NCI-H2029 (cell line): ENCODE measurements at regions not wholly inside any gene's neighbourhood (a gene's known extent, or its start where the extent isn't known, plus 50 kb on each side); places are given as distances from the start of the nearest gene placed in this dataset.
"Not testable (repeated sequence)": the region's sequence is repeated elsewhere in the genome, so short reads cannot be mapped to it uniquely, and the experiment has no call there.

Source experiments
- DNase-seq: peaks from one replicate; lab custom pipeline; 2025; lab: John Stamatoyannopoulos, UW

GRCh38 chr20:61096463-61096862 is 155.6 kb upstream of the CDH4 start:
- DNase-seq = no peak

DNA sequence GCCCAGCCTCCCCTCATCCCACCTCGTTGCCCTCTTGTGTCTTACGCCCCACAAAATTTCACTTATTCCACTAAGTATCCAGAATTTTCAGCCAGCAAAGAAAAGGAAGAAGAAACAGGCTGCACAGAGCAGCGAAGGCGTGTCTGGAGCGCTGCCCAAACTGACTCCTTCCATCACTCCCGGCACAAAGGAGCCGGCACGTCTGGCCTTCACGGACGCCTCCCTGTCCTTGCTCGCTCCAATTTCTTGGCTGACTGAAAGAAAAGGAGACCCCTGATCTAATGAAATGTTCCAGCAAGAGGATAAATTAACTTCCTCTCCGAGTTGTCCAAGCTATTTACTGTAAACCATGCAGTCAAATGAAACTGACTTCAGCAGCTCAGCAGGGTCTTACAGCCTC is 152.3 kb upstream of the CDH4 start:
- no peak for DNase-seq

DNA sequence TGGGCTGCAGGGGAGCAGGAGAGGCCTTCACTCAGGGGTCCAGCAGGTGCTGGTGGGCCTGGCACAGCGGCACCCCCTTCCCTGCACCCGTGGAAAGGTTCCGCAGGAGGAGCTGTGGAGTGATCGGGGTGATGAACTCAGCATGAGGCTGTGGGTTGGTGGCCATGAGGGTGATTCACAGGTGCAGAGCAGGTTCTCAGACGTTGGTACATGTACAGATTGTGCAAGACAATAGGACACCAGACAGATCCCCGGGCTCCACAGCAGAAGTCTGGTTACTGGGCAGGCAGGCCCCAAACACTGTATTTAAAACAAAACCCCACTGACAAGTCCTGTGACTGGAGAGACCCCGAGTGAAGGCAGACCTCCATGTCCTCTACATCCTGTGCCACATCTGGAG is 151.6 kb upstream of the CDH4 start:
- no peak for DNase-seq

GRCh38 chr20:61101321-61101720 is 150.7 kb upstream of the CDH4 start:
- DNase-seq = not testable (repeated sequence)

- DNase-seq = no peak
Observed at GRCh38 chr20:61104232-61104631, 147.8 kb upstream of the CDH4 start.

- DNase-seq = no peak
Observed at GRCh38 chr20:61105395-61105794, 146.7 kb upstream of the CDH4 start.

- DNase-seq = no peak
Observed at GRCh38 chr20:61106438-61106837, 145.6 kb upstream of the CDH4 start.

- no peak for DNase-seq
Observed at GRCh38 chr20:61109221-61109805, 142.7 kb upstream of the CDH4 start.

GRCh38 chr20:61112515-61112914 is 139.5 kb upstream of the CDH4 start:
- DNase-seq = no peak

- no peak for DNase-seq
Observed at GRCh38 chr20:61113731-61114130, 138.3 kb upstream of the CDH4 start.

- no peak for DNase-seq
Observed at GRCh38 chr20:61114493-61115175, 137.4 kb upstream of the CDH4 start.

GRCh38 chr20:61115364-61116065 is 136.5 kb upstream of the CDH4 start:
- peak; percentile 83 for DNase-seq

DNA sequence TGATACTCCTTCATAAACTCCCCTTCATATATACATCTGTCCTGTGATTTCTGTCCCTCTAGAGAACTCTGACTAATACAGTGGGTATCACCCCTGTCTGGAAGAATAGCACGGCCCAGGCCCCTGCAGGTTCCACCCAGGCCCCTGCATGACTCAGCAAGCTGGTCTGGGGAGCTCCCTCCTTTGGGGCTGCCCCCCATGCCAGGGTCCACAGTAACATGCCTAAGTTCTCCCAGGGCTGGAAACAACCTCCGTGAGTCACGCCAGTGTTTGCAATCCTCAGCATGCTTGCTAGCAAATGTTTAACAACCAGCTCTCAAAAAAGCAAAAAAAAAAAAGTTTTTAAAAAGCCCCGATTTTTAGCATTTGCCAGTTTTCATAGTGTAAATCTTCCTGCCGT is 134.3 kb upstream of the CDH4 start:
- no peak for DNase-seq

DNA sequence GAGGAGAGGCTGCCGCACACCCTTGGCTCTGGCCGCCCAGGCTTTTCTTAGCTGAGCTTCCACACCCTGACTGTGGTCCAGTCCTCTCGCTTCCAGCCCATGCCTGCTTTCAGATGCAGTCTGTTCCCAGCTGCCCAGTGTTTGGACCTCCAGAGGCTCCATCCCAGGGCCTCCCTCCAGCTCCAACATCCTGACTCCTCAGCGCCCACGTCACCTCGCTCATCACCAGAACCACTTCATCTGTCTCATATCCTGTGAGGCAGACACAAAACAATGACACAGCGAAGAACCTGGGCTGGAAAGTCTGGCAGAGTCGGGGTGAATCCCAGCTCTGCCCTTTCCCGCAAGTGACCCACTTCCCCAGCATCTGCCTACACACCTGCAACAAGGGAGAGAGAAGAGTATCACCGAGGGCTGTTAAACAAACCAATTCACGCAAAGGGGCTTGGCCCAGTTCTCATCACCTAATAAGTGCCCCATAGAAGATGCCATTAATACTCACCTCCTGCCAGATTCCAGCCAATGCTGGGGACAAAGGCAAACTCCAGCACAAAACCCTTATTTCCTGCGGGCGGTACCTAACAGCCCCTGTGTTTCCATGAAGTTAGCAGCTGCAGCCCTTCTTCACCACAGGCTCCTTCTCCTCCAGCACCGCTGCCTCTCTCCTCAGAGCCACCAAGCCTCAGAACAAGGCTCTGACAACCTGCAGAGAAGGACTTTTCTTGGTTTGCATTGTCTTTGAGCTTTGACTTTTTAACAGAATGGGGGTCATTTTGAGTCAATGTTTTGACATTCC is 133.4 kb upstream of the CDH4 start:
- DNase-seq = no peak

DNA sequence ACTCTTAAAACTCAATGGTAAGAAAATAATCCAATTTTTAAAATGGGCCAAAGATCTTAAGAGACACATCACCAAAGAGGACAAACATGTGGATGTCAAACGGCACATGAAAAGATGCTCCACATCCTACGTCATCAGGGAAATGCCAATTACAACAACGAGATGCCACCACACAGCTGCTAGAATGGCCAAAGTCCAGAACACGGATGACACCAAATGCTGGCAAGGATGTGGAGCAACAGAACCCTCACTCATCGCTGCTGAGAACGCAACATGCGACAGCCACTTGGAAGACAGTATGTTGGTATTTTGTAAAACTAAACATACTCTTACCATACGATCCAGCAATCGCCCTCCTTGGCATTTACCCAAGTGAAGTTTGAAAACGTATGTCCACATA is 132.8 kb upstream of the CDH4 start:
- DNase-seq = no peak

GRCh38 chr20:61119794-61120410 is 132.2 kb upstream of the CDH4 start:
- no peak for DNase-seq

DNA sequence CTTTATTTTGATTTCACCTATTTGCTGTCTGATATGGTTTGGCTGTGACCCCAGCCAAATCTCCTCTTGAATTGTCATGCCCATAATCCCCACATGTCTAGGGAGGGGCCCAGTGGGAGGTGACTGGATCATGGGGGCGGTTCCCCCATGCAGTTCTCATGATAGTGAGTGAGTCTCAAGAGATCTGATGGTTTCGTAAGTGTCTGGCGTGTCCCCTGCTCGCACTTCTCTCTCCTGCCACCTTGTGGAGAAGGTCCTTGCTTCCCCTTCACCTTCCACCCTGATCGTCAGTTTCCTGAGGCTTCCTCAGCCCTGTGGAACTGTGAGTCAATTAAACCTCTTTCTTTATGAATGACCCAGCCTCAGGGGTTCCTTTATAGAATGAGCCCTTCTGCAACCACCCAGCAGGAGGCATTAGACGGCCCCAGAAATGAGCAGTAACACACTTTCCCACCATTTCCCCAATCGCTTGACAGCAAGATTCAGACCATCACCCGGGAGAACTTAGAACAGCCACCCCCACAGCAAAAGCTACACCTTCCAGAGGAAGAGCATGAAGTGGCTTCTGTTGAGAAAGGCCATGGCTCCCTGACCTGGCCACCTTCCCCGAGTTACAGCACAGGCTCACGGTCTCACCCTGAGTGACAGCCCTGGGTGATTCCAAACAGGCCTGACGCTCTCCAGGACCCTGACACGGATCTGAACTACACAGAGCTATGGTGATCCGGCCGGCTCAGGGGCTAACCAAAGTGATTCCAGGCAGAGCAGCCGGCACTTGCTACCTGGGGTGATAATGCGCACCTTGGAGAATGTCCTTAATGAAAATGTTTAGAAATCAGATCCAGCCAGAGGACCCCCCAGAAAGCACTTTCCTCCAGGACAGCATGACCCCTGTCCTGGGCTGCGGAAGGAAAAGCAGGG is 131.2 kb upstream of the CDH4 start:
- peak; percentile 78 for DNase-seq

GRCh38 chr20:61121661-61122060 is 130.4 kb upstream of the CDH4 start:
- DNase-seq = no peak

- DNase-seq = no peak
Observed at GRCh38 chr20:61123286-61123685, 128.8 kb upstream of the CDH4 start.

DNA sequence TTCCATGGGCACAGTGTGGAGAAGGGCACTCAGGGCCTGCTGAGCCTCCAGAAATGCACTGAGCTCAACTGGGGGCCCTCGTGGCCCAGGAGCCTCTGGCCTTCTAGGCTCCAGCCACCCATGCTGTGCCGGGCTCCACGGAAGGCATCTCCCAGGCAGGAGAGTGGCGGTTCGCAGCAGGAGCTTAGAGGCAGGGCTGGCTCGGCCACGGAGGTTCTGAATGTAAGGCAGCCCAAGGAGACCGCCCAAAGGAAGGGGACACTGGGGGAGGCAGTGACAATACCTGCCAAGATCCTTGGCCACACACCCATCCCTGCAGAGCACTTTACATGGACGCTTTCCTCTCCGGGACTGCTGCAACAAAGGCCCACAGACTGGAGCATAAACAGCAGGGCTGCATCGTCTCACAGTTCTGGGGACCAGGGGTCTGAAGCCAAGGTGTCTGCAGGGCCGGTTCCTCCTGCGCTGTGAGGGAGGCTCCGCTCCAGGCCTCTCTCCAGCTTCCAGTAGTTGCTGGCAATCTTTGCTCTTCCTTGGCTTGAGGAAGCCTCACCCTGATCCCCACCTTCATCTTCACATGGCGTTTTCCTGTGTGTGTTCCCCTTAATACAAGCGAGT is 128.2 kb upstream of the CDH4 start:
- no peak for DNase-seq

- no peak for DNase-seq
Observed at GRCh38 chr20:61125076-61125475, 127.0 kb upstream of the CDH4 start.
